GM13977 (cell line): ENCODE measurements at regions not wholly inside any gene's neighbourhood (a gene's known extent, or its start where the extent isn't known, plus 50 kb on each side); places are given as distances from the start of the nearest gene placed in this dataset.

Experiments
- DNase-seq: peaks from one replicate; pipeline ENCODE4 v3.0.0; 2012; ENCODE audit warnings: low spot score
- in situ Hi-C: fragments of 300-500 bp; cut with MboI; formaldehyde crosslinking; loops from one replicate; pipeline ENCODE4 v1.12.0; 2022; ENCODE audit warnings: low sequenced_read_pairs, low pct_unique_long_range_greater_than_20kb, mixed read lengths, inconsistent platforms; ENCODE audit not compliant: unreplicated experiment
- TF ChIP-seq, protein P1 (sequence below): IDR thresholded peaks from 2 replicates; pipeline ENCODE4 v1.5.1; 2012; ENCODE audit warnings: mild to moderate bottlenecking, control low read depth; ENCODE audit not compliant: insufficient read depth; ENCODE audit errors: extremely low read depth, missing control alignments

- TF ChIP-seq, protein P1, sequence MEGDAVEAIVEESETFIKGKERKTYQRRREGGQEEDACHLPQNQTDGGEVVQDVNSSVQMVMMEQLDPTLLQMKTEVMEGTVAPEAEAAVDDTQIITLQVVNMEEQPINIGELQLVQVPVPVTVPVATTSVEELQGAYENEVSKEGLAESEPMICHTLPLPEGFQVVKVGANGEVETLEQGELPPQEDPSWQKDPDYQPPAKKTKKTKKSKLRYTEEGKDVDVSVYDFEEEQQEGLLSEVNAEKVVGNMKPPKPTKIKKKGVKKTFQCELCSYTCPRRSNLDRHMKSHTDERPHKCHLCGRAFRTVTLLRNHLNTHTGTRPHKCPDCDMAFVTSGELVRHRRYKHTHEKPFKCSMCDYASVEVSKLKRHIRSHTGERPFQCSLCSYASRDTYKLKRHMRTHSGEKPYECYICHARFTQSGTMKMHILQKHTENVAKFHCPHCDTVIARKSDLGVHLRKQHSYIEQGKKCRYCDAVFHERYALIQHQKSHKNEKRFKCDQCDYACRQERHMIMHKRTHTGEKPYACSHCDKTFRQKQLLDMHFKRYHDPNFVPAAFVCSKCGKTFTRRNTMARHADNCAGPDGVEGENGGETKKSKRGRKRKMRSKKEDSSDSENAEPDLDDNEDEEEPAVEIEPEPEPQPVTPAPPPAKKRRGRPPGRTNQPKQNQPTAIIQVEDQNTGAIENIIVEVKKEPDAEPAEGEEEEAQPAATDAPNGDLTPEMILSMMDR, result peak; percentile 46
- in situ Hi-C loops, result no loop called here
- peak; percentile 33 for DNase-seq
Measured at GRCh38 chrX:82218361-82218760, 1016.5 kb downstream of the SH3BGRL start.

DNA sequence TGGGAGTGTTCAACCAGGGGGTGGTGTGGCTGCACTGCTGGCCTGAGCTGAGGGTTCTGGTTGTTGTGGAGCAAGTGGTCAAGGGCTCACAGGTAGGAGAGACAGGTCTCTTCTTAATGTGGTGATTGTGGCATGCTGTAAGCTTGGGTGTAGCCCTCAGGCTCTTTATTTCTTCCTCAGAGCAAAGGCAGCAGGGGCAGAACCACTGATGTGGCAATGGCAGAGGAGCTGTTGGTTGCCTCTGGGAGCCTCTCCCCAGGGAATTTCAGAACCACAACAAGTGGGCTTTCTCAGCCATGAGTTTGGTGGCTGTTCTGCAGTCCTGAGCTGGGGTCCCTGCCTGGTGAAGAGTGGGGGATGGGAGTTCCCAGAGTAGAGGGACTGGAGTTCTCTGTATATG, 1017.2 kb downstream of the SH3BGRL start:
- no peak for DNase-seq
- TF ChIP-seq, protein P1, result no peak
- in situ Hi-C loops, result no loop called here

DNA sequence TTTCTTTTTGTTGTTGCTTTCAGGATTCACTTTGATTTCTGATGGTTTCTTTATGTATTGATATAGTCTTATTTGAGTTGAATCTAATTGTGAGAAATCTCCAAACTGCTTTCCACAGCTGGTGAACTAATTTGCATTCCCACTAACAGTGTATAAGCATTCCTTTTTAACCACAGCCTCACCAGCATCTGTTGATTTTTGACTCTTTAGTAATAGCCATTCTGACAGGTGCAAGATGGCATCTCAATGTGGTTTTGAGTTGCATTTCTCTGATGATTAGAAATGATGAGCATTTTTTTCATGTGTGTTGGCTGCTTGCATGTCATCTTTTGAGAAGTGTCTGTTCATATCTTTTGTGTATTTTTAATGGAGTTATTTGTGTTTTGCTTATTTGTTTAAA, 1023.1 kb downstream of the SH3BGRL start:
- TF ChIP-seq, protein P1, result no peak
- in situ Hi-C loops, result no loop called here
- DNase-seq, result no peak

DNA sequence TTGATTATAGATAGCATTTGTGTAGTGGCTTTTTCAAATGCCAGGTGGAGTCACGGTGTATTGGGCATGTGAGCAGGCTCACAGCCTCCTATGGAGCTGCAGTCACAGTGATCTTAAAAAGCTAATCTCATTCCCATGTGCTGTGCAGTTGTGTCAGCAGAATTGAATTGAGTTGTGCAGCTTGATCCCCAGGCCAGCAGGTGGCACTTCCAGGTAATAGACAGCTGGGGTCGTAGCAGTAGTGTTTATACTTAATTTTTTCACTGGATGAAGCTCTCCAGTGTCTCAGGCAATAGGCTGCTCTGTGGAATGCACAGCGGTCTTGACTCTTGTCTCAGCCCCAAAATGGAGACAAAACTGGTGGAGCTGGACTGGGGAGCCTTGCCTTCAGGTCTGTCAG, 1028.1 kb downstream of the SH3BGRL start:
- TF ChIP-seq, protein P1, result peak; percentile 16
- in situ Hi-C loops, result no loop called here
- DNase-seq, result no peak

DNA sequence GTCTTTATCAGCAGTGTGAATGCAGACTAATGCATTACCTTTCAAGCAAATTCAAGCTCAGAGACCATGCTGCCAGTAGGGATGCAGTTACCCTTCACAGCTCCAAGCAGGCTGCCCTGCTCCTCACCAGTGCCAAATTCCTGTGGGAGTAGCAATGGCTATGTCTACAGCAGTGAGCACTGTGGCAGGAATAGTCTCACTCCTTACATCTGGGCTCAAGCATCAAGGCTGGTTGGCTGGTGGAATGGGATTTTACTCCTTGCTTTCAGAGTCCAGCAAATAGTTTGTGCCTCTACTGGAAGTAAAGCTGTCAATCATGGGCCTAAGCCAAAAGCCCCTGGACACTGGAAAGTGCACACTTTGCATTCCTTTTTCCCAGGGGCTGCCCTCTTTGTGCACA, 1030.8 kb downstream of the SH3BGRL start:
- DNase-seq, result no peak
- TF ChIP-seq, protein P1, result no peak
- in situ Hi-C loops, result no loop called here

DNA sequence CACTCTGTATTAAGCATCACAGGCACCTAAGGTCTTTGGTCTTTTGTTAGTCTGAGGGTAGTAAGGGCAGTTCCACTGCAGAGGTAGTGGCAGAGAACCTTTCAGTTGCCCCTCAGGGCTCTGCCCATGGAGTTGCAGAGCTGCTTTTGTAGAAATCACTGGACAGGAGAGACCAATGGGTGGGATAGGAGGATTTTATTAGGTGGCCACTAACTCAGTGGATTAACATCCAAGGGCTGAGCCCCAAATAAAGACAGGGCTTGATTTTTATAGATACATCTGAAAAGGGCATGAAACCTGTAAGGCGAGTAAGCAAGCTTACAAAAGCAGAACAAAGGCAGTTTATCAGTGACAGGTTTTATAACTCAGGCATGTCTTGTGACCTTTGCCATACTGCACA, 1035.4 kb downstream of the SH3BGRL start:
- TF ChIP-seq, protein P1, result no peak
- DNase-seq, result no peak
- in situ Hi-C loops, result no loop called here
